Activated T-cell treated with anti-CD3 and anti-CD28 coated beads, Interleukin-2, amount 50 U/mL, for 24 hours (primary cell): ENCODE measurements at regions not wholly inside any gene's neighbourhood (a gene's known extent, or its start where the extent isn't known, plus 50 kb on each side); places are given as distances from the start of the nearest gene placed in this dataset.

ENCODE experiments used
- DNase-seq: peaks from one replicate; pipeline ENCODE4 v3.0.0-alpha.2; 2020
- H3K27ac Mint-ChIP-seq: 2 replicates; pipeline ENCODE4 v1.8.0; 2020; ENCODE audit warnings: mild to moderate bottlenecking, mixed read lengths
- H3K27me3 Mint-ChIP-seq: 2 replicates; pipeline ENCODE4 v1.8.0; 2020; ENCODE audit warnings: mixed read lengths
- H3K36me3 Mint-ChIP-seq: 2 replicates; pipeline ENCODE4 v1.8.0; 2020; ENCODE audit warnings: low read depth, mixed read lengths
- H3K4me1 Mint-ChIP-seq: 2 replicates; pipeline ENCODE4 v1.8.0; 2020; ENCODE audit warnings: low read depth, mixed read lengths
- H3K4me3 Mint-ChIP-seq: 2 replicates; pipeline ENCODE4 v1.8.0; 2020; ENCODE audit warnings: mild to moderate bottlenecking, moderate library complexity, mixed read lengths
- H3K9me3 Mint-ChIP-seq: 2 replicates; pipeline ENCODE4 v1.8.0; 2020; ENCODE audit warnings: mixed read lengths

DNA sequence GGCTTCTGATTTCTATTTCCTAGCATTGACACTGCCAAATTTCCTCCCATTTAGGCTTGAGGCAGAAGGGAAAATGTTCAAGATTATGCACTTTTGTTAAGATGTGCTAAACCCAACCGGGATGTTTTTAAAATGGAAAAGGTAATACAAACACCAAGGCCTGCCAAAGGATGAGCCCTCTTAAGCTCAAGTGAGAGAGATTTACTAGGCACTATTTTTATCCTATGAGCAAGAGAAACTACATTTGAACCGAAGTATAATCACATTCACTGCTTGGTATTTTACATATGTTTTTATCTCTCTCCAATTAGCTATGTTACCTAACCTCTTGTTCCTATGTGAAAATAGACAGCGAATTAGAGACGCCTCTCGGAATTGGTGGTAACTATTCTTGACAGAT is 295.8 kb downstream of the GABRB3 start:
- Mint-ChIP-seq H3K36me3 (no peaks in the 10 kb centered on the region), H3K4me3 (no peak overlapping the region), H3K27me3 (no peaks in the 10 kb centered on the region), H3K27ac (no peak overlapping the region), H3K4me1 (no peaks in the 10 kb centered on the region), H3K9me3 (peaks cover 17% of the 10 kb centered on the region)
- DNase-seq = no peak

- peaks cover 15% of the 10 kb centered on the region for H3K9me3 Mint-ChIP-seq
- H3K36me3 Mint-ChIP-seq = no peaks in the 10 kb centered on the region
- no peaks in the 10 kb centered on the region for H3K4me1 Mint-ChIP-seq
- H3K27ac Mint-ChIP-seq = no peak overlapping the region
- DNase-seq = no peak
- H3K4me3 Mint-ChIP-seq = no peak overlapping the region
- H3K27me3 Mint-ChIP-seq = no peaks in the 10 kb centered on the region
Observed at GRCh38 chr15:26475554-26475953, 297.3 kb downstream of the GABRB3 start.

GRCh38 chr15:26472661-26473060 is 300.2 kb downstream of the GABRB3 start:
- Mint-ChIP-seq H3K36me3 (no peaks in the 10 kb centered on the region), H3K27me3 (no peaks in the 10 kb centered on the region), H3K27ac (no peak overlapping the region), H3K9me3 (peaks cover 20% of the 10 kb centered on the region), H3K4me1 (no peaks in the 10 kb centered on the region), H3K4me3 (no peak overlapping the region)
- no peak for DNase-seq

DNA sequence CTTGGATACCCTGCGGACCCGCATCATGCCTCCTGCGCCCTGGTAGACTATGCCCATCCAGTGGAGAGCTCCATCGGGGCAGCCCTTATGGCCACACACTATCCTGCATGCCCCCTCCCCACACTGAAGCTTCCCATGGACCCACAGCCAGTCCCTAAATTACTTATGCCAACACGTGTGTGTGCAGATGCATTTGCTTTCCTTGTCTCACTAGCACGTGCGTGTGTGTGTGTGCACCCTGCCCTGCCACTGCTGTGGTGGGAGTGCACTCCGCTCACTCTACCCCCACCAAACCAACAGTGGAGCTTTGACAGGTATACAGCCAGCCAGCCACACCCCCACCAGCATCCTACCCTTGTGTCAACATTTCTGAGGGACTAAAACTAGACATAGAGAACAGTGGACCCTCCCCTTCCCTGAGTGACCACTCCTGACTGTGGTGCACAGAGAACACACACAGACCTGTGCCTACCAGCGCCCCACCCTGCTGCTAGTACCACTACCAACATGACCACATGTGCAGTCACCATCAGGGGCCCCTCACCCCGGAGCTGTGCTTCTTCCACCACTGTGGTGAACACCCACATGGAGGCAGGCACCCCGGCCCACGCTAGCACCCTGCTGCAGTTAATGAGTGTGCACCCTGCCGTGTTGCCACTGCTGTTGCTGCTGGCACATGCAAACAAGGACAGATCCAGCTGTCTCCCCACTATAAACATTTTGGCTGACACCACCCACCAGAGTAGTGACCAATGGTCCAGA is 310.8 kb downstream of the GABRB3 start:
- no peaks in the 10 kb centered on the region for H3K36me3 Mint-ChIP-seq
- no peak for DNase-seq
- H3K4me3 Mint-ChIP-seq = no peak overlapping the region
- H3K4me1 Mint-ChIP-seq = no peaks in the 10 kb centered on the region
- H3K9me3 Mint-ChIP-seq = peaks cover 12% of the 10 kb centered on the region
- H3K27me3 Mint-ChIP-seq = no peaks in the 10 kb centered on the region
- H3K27ac Mint-ChIP-seq = no peak overlapping the region

DNA sequence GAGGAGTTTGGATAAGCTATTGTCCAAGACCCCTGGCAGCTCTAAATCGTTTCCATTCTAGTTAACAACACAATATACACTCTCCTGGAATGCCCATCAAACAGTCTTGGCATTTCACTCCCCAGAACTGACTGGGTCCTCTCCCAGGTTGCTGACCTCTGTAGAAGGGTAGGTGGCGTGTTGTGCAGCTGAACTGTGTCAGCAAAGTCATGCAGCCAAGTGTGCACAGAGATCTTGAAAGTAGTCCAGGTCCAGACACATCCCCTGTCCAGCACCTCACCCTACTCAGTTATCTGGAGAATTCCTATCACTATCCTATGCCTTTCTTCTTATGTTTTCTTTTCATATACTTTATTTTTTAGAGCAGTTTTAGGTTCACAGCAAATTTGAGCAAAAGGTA is 312.7 kb downstream of the GABRB3 start:
- Mint-ChIP-seq H3K4me3 (no peak overlapping the region), H3K9me3 (peaks cover 7% of the 10 kb centered on the region), H3K36me3 (no peaks in the 10 kb centered on the region), H3K4me1 (no peaks in the 10 kb centered on the region), H3K27ac (no peak overlapping the region), H3K27me3 (no peaks in the 10 kb centered on the region)
- no peak for DNase-seq

GRCh38 chr15:26455828-26456227 is 317.0 kb downstream of the GABRB3 start:
- Mint-ChIP-seq H3K27ac (no peak overlapping the region), H3K4me1 (no peaks in the 10 kb centered on the region), H3K4me3 (no peak overlapping the region), H3K9me3 (peaks cover 13% of the 10 kb centered on the region), H3K36me3 (no peaks in the 10 kb centered on the region), H3K27me3 (no peaks in the 10 kb centered on the region)
- no peak for DNase-seq

GRCh38 chr15:26453914-26454313 is 319.0 kb downstream of the GABRB3 start:
- Mint-ChIP-seq H3K36me3 (no peaks in the 10 kb centered on the region), H3K9me3 (peaks cover 16% of the 10 kb centered on the region), H3K4me3 (no peak overlapping the region), H3K27ac (no peak overlapping the region), H3K27me3 (no peaks in the 10 kb centered on the region), H3K4me1 (no peaks in the 10 kb centered on the region)
- no peak for DNase-seq

GRCh38 chr15:26451995-26452394 is 320.9 kb downstream of the GABRB3 start:
- H3K9me3 Mint-ChIP-seq = peaks cover 16% of the 10 kb centered on the region
- H3K36me3 Mint-ChIP-seq = no peaks in the 10 kb centered on the region
- no peaks in the 10 kb centered on the region for H3K4me1 Mint-ChIP-seq
- no peak for DNase-seq
- H3K27me3 Mint-ChIP-seq = no peaks in the 10 kb centered on the region
- H3K27ac Mint-ChIP-seq = no peak overlapping the region
- no peak overlapping the region for H3K4me3 Mint-ChIP-seq

- DNase-seq = no peak
- Mint-ChIP-seq H3K4me1 (no peaks in the 10 kb centered on the region), H3K9me3 (peaks cover 11% of the 10 kb centered on the region), H3K27me3 (no peaks in the 10 kb centered on the region), H3K27ac (no peak overlapping the region), H3K4me3 (no peak overlapping the region), H3K36me3 (no peaks in the 10 kb centered on the region)
Observed at GRCh38 chr15:26449291-26449690, 323.6 kb downstream of the GABRB3 start.

DNA sequence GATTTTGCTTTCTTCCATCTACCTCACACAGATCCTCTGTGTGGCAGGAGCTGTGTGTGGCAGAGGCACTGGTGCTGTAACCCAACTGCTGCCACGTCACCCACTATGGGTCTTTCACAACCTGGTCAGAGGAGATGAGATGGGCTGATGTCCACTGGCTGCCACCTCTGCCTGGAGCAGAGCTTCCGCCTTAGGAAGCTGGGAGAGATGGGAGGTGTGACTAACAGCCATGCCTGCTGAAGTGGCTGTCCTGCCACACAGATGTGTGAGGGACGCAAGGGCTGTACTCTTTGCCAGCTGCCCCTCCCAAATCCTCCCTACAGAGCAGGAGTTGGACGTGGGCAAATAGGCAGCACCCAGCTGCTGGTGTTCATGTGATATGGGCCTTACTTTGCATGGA is 329.5 kb downstream of the GABRB3 start:
- Mint-ChIP-seq H3K27me3 (no peaks in the 10 kb centered on the region), H3K9me3 (peaks cover 10% of the 10 kb centered on the region), H3K4me3 (no peak overlapping the region), H3K27ac (no peak overlapping the region), H3K36me3 (no peaks in the 10 kb centered on the region), H3K4me1 (no peaks in the 10 kb centered on the region)
- DNase-seq = no peak

- Mint-ChIP-seq H3K27me3 (no peaks in the 10 kb centered on the region), H3K4me3 (no peak overlapping the region), H3K36me3 (no peaks in the 10 kb centered on the region), H3K4me1 (no peaks in the 10 kb centered on the region), H3K27ac (no peak overlapping the region), H3K9me3 (peaks cover 10% of the 10 kb centered on the region)
- no peak for DNase-seq
Observed at GRCh38 chr15:26442680-26443079, 330.2 kb downstream of the GABRB3 start.

DNA sequence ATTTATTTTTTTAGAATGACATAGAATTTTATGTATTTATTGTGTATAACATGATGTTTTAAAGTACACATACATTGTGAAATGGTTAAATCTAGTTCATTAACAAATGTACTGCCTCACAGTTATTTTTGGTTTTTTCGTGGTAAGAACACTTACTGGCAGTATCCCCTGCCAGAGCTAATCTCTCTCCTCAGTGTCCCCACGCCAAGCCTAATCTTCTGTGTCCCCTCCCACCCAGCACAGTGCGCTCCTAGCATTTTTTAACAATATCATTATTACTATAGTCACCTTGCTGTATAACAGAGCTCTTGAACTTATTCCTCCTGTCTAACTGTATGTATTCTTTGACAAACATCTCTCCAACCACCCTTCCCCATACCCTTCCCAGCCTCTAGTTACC is 333.2 kb downstream of the GABRB3 start:
- H3K4me3 Mint-ChIP-seq = no peak overlapping the region
- H3K27ac Mint-ChIP-seq = no peak overlapping the region
- no peaks in the 10 kb centered on the region for H3K36me3 Mint-ChIP-seq
- H3K9me3 Mint-ChIP-seq = peaks cover 12% of the 10 kb centered on the region
- H3K4me1 Mint-ChIP-seq = no peaks in the 10 kb centered on the region
- DNase-seq = no peak
- H3K27me3 Mint-ChIP-seq = no peaks in the 10 kb centered on the region

- H3K27ac Mint-ChIP-seq = no peak overlapping the region
Observed at GRCh38 chr15:26438718-26439117, 334.1 kb downstream of the GABRB3 start.

GRCh38 chr15:26438316-26438715 is 334.6 kb downstream of the GABRB3 start:
- Mint-ChIP-seq H3K9me3 (peaks cover 12% of the 10 kb centered on the region), H3K4me1 (no peaks in the 10 kb centered on the region), H3K27me3 (no peaks in the 10 kb centered on the region), H3K27ac (no peak overlapping the region), H3K4me3 (no peak overlapping the region), H3K36me3 (no peaks in the 10 kb centered on the region)
- DNase-seq = no peak

More at GRCh38 chr15:26438718-26439117, 334.1 kb downstream of the GABRB3 start:
- DNase-seq = no peak
- H3K27me3 Mint-ChIP-seq = no peaks in the 10 kb centered on the region
- H3K4me3 Mint-ChIP-seq = no peak overlapping the region
- H3K4me1 Mint-ChIP-seq = no peaks in the 10 kb centered on the region
- H3K9me3 Mint-ChIP-seq = peaks cover 12% of the 10 kb centered on the region
- no peaks in the 10 kb centered on the region for H3K36me3 Mint-ChIP-seq

- Mint-ChIP-seq H3K4me3 (no peak overlapping the region), H3K36me3 (no peaks in the 10 kb centered on the region), H3K9me3 (peaks cover 9% of the 10 kb centered on the region), H3K4me1 (no peaks in the 10 kb centered on the region), H3K27me3 (no peaks in the 10 kb centered on the region), H3K27ac (no peak overlapping the region)
- DNase-seq = no peak
Observed at GRCh38 chr15:26433818-26434217, 339.0 kb downstream of the GABRB3 start.

- no peaks in the 10 kb centered on the region for H3K36me3 Mint-ChIP-seq
- H3K27ac Mint-ChIP-seq = no peak overlapping the region
- H3K4me1 Mint-ChIP-seq = no peaks in the 10 kb centered on the region
- H3K27me3 Mint-ChIP-seq = no peaks in the 10 kb centered on the region
- peaks cover 9% of the 10 kb centered on the region for H3K9me3 Mint-ChIP-seq
- no peak overlapping the region for H3K4me3 Mint-ChIP-seq
- DNase-seq = no peak
Observed at GRCh38 chr15:26433060-26433459, 339.8 kb downstream of the GABRB3 start.
